K562 (cell line): ENCODE measurements at regions not wholly inside any gene's neighbourhood (a gene's known extent, or its start where the extent isn't known, plus 50 kb on each side); places are given as distances from the start of the nearest gene placed in this dataset.

Experiments
- CTCF ChIP-seq, 3 experiments: IDR thresholded peaks in 2 of 3; conservative IDR thresholded peaks in 1 of 3; 2 replicates each; pipeline ENCODE4 v1.5.1; 2011 to 2012; ENCODE audit warnings: low read length in 3 of 3, mild to moderate bottlenecking in 3 of 3, control low read depth in 2 of 3, improper control_type of control experiment in 1 of 3, inconsistent platforms in 1 of 3, low read depth in 1 of 3, mixed read lengths in 1 of 3, moderate library complexity in 1 of 3; ENCODE audit not compliant: insufficient read depth in 2 of 3
- GATA2 ChIP-seq: sonication (generic); formaldehyde crosslinking; IDR thresholded peaks from 2 replicates; pipeline ENCODE4 v1.4.0; 2020; ENCODE audit warnings: mild to moderate bottlenecking, missing genetic modification reagents
- MCM2 ChIP-seq: fragments of 450-650 bp; IDR thresholded peaks from 2 replicates; pipeline ENCODE4 v1.6.1; 2017; ENCODE audit warnings: low read depth, mild to moderate bottlenecking
- POLR2A ChIP-seq: fragments of 450-650 bp; conservative IDR thresholded peaks from 2 replicates; pipeline ENCODE4 v1.6.1; 2016
- ZNF239 ChIP-seq: fragments of 250-450 bp; sonication (Bioruptor Pico); IDR thresholded peaks from 2 replicates; pipeline ENCODE4 v1.4.0; 2020; ENCODE audit warnings: mild to moderate bottlenecking

DNA sequence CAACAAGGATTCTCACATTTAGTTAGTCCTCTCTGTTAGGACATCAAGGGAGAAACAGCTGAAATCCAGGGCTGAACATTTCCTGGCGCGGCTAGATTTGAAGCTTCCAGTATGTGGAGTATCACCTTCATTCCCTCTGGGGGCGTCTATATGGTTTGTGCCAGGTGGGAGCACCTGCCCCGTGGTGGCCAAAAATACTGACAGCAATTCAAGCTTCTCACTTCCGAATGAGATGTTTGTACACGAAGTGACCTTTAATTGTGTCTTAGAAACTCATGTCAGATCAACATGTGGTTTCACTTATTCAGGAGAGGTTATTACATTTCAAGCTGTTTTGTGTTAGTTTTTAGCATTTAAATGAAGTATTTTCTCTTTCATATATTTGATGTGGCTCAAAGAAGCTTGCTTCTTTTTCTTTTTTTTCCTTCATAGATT is 67.3 kb upstream of the ZNF217 start:
- TF ChIP-seq ZNF239 (CRISPR knock-in tag): no peak
- TF ChIP-seq GATA2 (CRISPR knock-in tag): no peak
- TF ChIP-seq POLR2A: no peak
- TF ChIP-seq MCM2: no peak
- TF ChIP-seq CTCF (IDR thresholded peaks at IDR 0.05 in 2 of 3, conservative IDR thresholded peaks at IDR 0.05 in 1 of 3; ENCODE audit: insufficient read depth in 2 of 3, low read depth in 1 of 3, low read length in 3 of 3): 0 out of 6 replicates have a peak, but pooled peaks of 1 of the 3 experiments have one; percentile 17
